Peyer's patch (tissue), 4 donors: ENCODE measurements at regions not wholly inside any gene's neighbourhood (a gene's known extent, or its start where the extent isn't known, plus 50 kb on each side); places are given as distances from the start of the nearest gene placed in this dataset.

Source experiments
- DNase-seq, 3 donors: peaks; one replicate each; pipeline ENCODE4 v3.0.0-alpha.2; 2017 to 2019
- H3K27ac ChIP-seq, 4 donors: fragments of 200-600 bp; sonication (generic); one replicate each; pipeline ENCODE4 v1.5.1; 2016 to 2019
- H3K27me3 ChIP-seq, 2 donors: fragments of 200-600 bp; sonication (generic); one replicate each; pipeline ENCODE4 v1.5.1; 2019
- H3K36me3 ChIP-seq, 3 donors: fragments of 200-600 bp; sonication (generic); one replicate each; pipeline ENCODE4 v1.5.1; 2016 to 2019
- H3K4me1 ChIP-seq, 4 donors: fragments of 200-600 bp; sonication (generic); one replicate each; pipeline ENCODE4 v1.5.1; 2016 to 2019
- H3K4me3 ChIP-seq, 4 donors: fragments of 200-600 bp; sonication (generic); 1 replicate in 3 of 4; 2 replicates in 1 of 4; pipeline ENCODE4 v1.5.1; 2016 to 2019; ENCODE audit warnings: mild to moderate bottlenecking in 1 of 4
- H3K9me3 ChIP-seq, 4 donors: fragments of 200-600 bp; sonication (generic); one replicate each; pipeline ENCODE4 v1.5.1; 2016 to 2019; ENCODE audit warnings: mild to moderate bottlenecking in 1 of 4
- CTCF ChIP-seq, 6 experiments: fragments of 450-650 bp in 4 of 6; fragments of 200-600 bp in 2 of 6; sonication (generic) in 1 of 6; IDR thresholded peaks; one replicate each; pipeline ENCODE4 v1.5.1; 2017 to 2019; ENCODE audit warnings: antibody characterized with exemption in 6 of 6, mild to moderate bottlenecking in 3 of 6, moderate library complexity in 1 of 6
- POLR2A ChIP-seq, 2 donors: fragments of 450-650 bp; IDR thresholded peaks; one replicate each; pipeline ENCODE4 v1.5.1; 2017; ENCODE audit warnings: antibody characterized with exemption in 2 of 2, mild to moderate bottlenecking in 2 of 2, moderate library complexity in 2 of 2

- TF ChIP-seq CTCF (IDR thresholded peaks at IDR 0.05) = no peak
- no peak for TF ChIP-seq POLR2A (IDR thresholded peaks at IDR 0.05)
- DNase-seq = no peak
These were observed 180.3 kb upstream of the ATP1B1 start for GRCh38 chr1:168926236-168926635.

GRCh38 chr1:168932539-168932938 lies 174.0 kb upstream of the ATP1B1 start:
- no peaks in the 10 kb centered on the region for H3K9me3 ChIP-seq
- no peak for DNase-seq
- no peak overlapping the region for H3K4me3 ChIP-seq
- no peaks in the 10 kb centered on the region for H3K36me3 ChIP-seq
- H3K27ac ChIP-seq = no peak overlapping the region
- TF ChIP-seq POLR2A (IDR thresholded peaks at IDR 0.05) (no peak), CTCF (IDR thresholded peaks at IDR 0.05) (no peak)
- H3K27me3 ChIP-seq = no peaks in the 10 kb centered on the region
- no peaks in the 10 kb centered on the region for H3K4me1 ChIP-seq

More at GRCh38 chr1:168926236-168926635, 180.3 kb upstream of the ATP1B1 start:
- H3K27ac ChIP-seq = no peak overlapping the region
- H3K9me3 ChIP-seq = no peaks in the 10 kb centered on the region
- no peak overlapping the region for H3K4me3 ChIP-seq
- H3K4me1 ChIP-seq = peaks cover 0 to 6% (median 0%) of the 10 kb centered on the region in 4 donors
- no peaks in the 10 kb centered on the region for H3K36me3 ChIP-seq
- H3K27me3 ChIP-seq = no peaks in the 10 kb centered on the region

GRCh38 chr1:168933141-168933805 lies 173.2 kb upstream of the ATP1B1 start:
- no peak for TF ChIP-seq POLR2A (IDR thresholded peaks at IDR 0.05)
- no peak for TF ChIP-seq CTCF (IDR thresholded peaks at IDR 0.05)
- Histone ChIP-seq H3K27me3 (no peaks in the 10 kb centered on the region), H3K4me1 (no peaks in the 10 kb centered on the region), H3K9me3 (no peaks in the 10 kb centered on the region), H3K4me3 (no peak overlapping the region), H3K27ac (no peak overlapping the region), H3K36me3 (no peaks in the 10 kb centered on the region)
- DNase-seq = no peak

- no peak for TF ChIP-seq POLR2A (IDR thresholded peaks at IDR 0.05)
- peak in 3 of 6 experiments; percentile 20 to 28 (median 22) for TF ChIP-seq CTCF (IDR thresholded peaks at IDR 0.05)
- Histone ChIP-seq H3K27me3 (no peaks in the 10 kb centered on the region), H3K9me3 (no peaks in the 10 kb centered on the region), H3K36me3 (no peaks in the 10 kb centered on the region), H3K27ac (peak overlapping the region in 3 of 4 donors; percentile 49 to 69 (median 55)), H3K4me3 (no peak overlapping the region), H3K4me1 (peaks cover 0 to 3% (median 0%) of the 10 kb centered on the region in 4 donors)
- peak in 1 of 3 donors; percentile 69 for DNase-seq
These were observed 167.2 kb upstream of the ATP1B1 start for GRCh38 chr1:168939110-168939946.

GRCh38 chr1:168939947-168940223 lies 166.6 kb upstream of the ATP1B1 start:
- TF ChIP-seq CTCF (IDR thresholded peaks at IDR 0.05) (no peak), POLR2A (IDR thresholded peaks at IDR 0.05) (no peak)
- Histone ChIP-seq H3K4me1 (peaks cover 0 to 3% (median 0%) of the 10 kb centered on the region in 4 donors), H3K9me3 (no peaks in the 10 kb centered on the region), H3K27ac (peak overlapping the region in 2 of 4 donors; percentile 55 to 69), H3K36me3 (no peaks in the 10 kb centered on the region), H3K27me3 (no peaks in the 10 kb centered on the region), H3K4me3 (no peak overlapping the region)
- DNase-seq = no peak
